Progenitor cell of endocrine pancreas (in vitro differentiated cells): ENCODE measurements at regions not wholly inside any gene's neighbourhood (a gene's known extent, or its start where the extent isn't known, plus 50 kb on each side); places are given as distances from the start of the nearest gene placed in this dataset.

Experiments
- DNase-seq: peaks from one replicate; pipeline ENCODE4 v3.0.0; 2021; ENCODE audit warnings: low spot score; ENCODE audit not compliant: unreplicated experiment
- H3K27ac Mint-ChIP-seq: 2 replicates; pipeline ENCODE4 v1.8.0; 2021; ENCODE audit warnings: mild to moderate bottlenecking, moderate library complexity, mixed read lengths
- H3K27me3 Mint-ChIP-seq: 2 replicates; pipeline ENCODE4 v1.8.0; 2021; ENCODE audit warnings: mixed read lengths
- H3K36me3 Mint-ChIP-seq: 2 replicates; pipeline ENCODE4 v1.8.0; 2022; ENCODE audit warnings: mixed read lengths; ENCODE audit not compliant: insufficient read depth
- H3K4me1 Mint-ChIP-seq: 2 replicates; pipeline ENCODE4 v1.8.0; 2021; ENCODE audit warnings: low read depth, mixed read lengths
- H3K4me3 Mint-ChIP-seq: 2 replicates; pipeline ENCODE4 v1.8.0; 2021; ENCODE audit warnings: low read depth, mild to moderate bottlenecking, moderate library complexity, mixed read lengths
- H3K9me3 Mint-ChIP-seq: 2 replicates; pipeline ENCODE4 v1.8.0; 2021; ENCODE audit warnings: low read depth, mixed read lengths
- TF ChIP-seq, protein P1 (sequence below): fragments of 200-600 bp; sonication (generic); IDR thresholded peaks from one replicate; pipeline ENCODE4 v1.5.0; 2021; ENCODE audit warnings: antibody characterized with exemption, mild to moderate bottlenecking; ENCODE audit not compliant: unreplicated experiment

- Mint-ChIP-seq H3K27ac (peak overlapping the region; percentile 80), H3K36me3 (no peaks in the 10 kb centered on the region), H3K9me3 (no peaks in the 10 kb centered on the region), H3K4me1 (peaks cover 48% of the 10 kb centered on the region), H3K27me3 (no peaks in the 10 kb centered on the region), H3K4me3 (no peak overlapping the region)
- TF ChIP-seq, protein P1, sequence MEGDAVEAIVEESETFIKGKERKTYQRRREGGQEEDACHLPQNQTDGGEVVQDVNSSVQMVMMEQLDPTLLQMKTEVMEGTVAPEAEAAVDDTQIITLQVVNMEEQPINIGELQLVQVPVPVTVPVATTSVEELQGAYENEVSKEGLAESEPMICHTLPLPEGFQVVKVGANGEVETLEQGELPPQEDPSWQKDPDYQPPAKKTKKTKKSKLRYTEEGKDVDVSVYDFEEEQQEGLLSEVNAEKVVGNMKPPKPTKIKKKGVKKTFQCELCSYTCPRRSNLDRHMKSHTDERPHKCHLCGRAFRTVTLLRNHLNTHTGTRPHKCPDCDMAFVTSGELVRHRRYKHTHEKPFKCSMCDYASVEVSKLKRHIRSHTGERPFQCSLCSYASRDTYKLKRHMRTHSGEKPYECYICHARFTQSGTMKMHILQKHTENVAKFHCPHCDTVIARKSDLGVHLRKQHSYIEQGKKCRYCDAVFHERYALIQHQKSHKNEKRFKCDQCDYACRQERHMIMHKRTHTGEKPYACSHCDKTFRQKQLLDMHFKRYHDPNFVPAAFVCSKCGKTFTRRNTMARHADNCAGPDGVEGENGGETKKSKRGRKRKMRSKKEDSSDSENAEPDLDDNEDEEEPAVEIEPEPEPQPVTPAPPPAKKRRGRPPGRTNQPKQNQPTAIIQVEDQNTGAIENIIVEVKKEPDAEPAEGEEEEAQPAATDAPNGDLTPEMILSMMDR, result no peak
- no peak for DNase-seq
These were observed 920.0 kb downstream of the UQCRFS1 start for GRCh38 chr19:28292822-28293500.

DNA sequence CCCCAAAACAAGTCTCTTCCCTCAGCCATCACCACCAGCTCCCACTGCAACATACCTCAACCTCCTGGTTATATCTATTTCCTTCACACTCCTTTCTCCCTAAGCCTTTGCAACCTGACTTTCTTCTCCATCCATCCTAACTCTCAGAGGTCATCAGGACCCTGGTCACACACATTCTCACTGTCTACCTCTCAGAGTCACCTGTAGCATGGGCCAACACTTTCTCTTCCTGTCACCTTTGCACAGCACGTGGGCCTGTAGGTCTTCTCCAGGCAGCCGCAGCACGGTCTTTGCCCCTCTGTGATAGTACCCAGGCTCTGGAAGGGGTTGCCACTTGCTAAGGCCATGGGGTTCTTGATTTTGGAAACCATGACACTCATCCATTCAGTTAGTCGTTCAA lies 921.1 kb downstream of the UQCRFS1 start:
- Mint-ChIP-seq H3K36me3 (no peaks in the 10 kb centered on the region), H3K4me3 (no peak overlapping the region)

DNA sequence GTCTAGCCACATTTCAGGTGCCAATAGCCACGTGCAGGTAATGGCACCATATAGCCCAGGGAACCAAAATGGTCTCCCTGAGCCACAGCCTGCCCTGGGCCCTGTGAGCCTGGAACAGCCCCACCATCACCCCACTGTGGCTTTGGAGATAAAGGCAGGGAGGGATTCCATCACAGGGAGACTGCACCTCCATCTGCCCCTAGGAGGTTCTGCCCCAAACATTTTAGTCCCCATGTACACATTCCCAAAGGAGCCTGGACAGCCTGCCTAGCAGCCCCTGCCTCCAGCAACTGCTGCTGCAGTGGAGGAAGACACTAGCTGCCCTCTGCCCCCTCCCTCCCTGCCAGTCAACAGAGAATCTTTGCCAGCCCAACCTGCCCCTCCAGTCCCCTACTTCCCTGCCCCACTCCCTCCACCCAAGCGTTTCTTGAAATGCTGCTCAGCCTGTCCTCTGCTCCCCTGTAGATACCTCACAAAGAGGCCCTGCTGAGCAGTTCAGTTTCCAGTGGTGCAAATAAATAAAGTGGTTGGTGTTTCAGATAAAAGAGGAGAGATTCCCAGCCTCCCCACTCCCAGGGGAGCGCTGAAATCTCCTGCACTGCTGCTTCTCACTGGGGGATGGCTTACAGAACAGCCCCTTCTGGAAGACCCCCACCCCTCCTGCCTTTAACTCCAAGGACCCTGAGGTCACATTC lies 921.8 kb downstream of the UQCRFS1 start:
- DNase-seq, result no peak
- Mint-ChIP-seq H3K27me3 (no peaks in the 10 kb centered on the region), H3K4me3 (peak overlapping the region; percentile 10), H3K27ac (peak overlapping the region; percentile 82), H3K36me3 (no peaks in the 10 kb centered on the region), H3K9me3 (peaks cover 3% of the 10 kb centered on the region), H3K4me1 (peaks cover 54% of the 10 kb centered on the region)
- TF ChIP-seq, protein P1, result no peak

More for the DNA sequence above, 921.1 kb downstream of the UQCRFS1 start:
- H3K27me3 Mint-ChIP-seq, result no peaks in the 10 kb centered on the region
- TF ChIP-seq, protein P1, result no peak
- no peaks in the 10 kb centered on the region for H3K9me3 Mint-ChIP-seq
- H3K27ac Mint-ChIP-seq, result peak overlapping the region; percentile 82
- H3K4me1 Mint-ChIP-seq, result peaks cover 54% of the 10 kb centered on the region
- no peak for DNase-seq

- TF ChIP-seq, protein P1, result no peak
- peak overlapping the region; percentile 95 for H3K27ac Mint-ChIP-seq
These were observed 923.5 kb downstream of the UQCRFS1 start for GRCh38 chr19:28289295-28290063.

GRCh38 chr19:28288572-28289264 lies 924.2 kb downstream of the UQCRFS1 start:
- TF ChIP-seq, protein P1, result no peak
- peaks cover 10% of the 10 kb centered on the region for H3K9me3 Mint-ChIP-seq
- H3K36me3 Mint-ChIP-seq, result no peaks in the 10 kb centered on the region
- peaks cover 54% of the 10 kb centered on the region for H3K4me1 Mint-ChIP-seq
- peaks cover 9% of the 10 kb centered on the region for H3K27me3 Mint-ChIP-seq
- peak overlapping the region; percentile 20 for H3K4me3 Mint-ChIP-seq
- H3K27ac Mint-ChIP-seq, result peak overlapping the region; percentile 95
- no peak for DNase-seq

More at GRCh38 chr19:28289295-28290063, 923.5 kb downstream of the UQCRFS1 start:
- H3K4me1 Mint-ChIP-seq, result peaks cover 54% of the 10 kb centered on the region
- no peak for DNase-seq
- peaks cover 5% of the 10 kb centered on the region for H3K27me3 Mint-ChIP-seq
- peak overlapping the region; percentile 20 for H3K4me3 Mint-ChIP-seq
- H3K9me3 Mint-ChIP-seq, result peaks cover 10% of the 10 kb centered on the region
- H3K36me3 Mint-ChIP-seq, result no peaks in the 10 kb centered on the region
